M059J (cell line): ENCODE measurements at regions not wholly inside any gene's neighbourhood (a gene's known extent, or its start where the extent isn't known, plus 50 kb on each side); places are given as distances from the start of the nearest gene placed in this dataset.
"Not testable (repeated sequence)": the region's sequence is repeated elsewhere in the genome, so short reads cannot be mapped to it uniquely, and the experiment has no call there.

Source experiments
- DNase-seq: peaks from one replicate; pipeline ENCODE4 v3.0.0-alpha.2; 2012; ENCODE audit warnings: low read depth

DNA sequence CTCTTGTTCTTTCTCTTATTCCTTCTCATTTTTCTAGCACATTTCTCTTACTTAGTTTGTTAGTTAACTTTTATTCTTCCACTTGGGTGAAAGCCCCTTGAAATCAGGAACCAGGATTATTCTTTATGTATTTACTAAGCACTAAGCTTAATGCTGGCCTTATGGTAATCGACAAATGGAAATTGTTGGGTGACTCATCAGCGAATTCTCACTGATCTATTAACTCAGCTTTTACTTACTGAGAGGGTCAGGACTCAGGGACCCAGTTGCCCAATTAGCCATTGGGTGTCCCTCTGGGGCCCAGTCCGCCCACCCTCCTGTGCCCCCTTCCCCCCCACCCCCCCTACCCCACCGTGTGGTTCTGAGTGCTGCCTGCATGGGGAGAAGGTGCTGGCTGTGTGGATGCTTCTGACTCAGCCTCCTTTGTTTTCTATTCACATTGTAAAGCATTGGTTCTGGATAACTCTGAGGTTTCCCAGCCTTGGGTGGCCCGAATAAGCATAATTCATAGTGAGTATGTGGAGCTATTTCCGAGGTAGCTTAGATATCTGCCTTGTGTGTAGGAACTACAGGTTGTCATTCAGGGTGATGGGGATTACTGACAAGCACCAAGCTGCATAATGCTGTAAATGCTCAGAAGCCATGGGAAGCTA, 240.9 kb downstream of the FGF9 start:
- DNase-seq = no peak

DNA sequence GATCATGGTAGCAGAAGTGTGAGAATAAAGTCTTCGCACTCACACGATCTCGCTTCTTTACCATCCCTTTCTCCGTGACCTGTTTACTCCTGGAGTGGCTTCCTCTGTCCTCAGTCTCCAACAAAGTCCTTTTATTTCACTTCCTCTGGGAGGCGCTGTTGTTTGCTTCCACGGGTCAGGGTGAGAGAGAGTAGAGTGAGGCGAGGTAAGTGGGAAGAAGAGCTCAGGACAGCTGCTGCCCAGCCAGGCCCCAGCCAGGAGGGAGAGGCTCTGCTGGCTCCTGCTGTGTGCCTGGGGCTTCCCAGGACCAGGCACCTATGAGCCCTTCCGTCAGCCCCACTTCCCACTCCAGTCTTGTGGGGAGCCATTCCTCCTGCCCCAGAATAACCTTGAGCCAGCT, 242.1 kb downstream of the FGF9 start:
- DNase-seq = no peak

DNA sequence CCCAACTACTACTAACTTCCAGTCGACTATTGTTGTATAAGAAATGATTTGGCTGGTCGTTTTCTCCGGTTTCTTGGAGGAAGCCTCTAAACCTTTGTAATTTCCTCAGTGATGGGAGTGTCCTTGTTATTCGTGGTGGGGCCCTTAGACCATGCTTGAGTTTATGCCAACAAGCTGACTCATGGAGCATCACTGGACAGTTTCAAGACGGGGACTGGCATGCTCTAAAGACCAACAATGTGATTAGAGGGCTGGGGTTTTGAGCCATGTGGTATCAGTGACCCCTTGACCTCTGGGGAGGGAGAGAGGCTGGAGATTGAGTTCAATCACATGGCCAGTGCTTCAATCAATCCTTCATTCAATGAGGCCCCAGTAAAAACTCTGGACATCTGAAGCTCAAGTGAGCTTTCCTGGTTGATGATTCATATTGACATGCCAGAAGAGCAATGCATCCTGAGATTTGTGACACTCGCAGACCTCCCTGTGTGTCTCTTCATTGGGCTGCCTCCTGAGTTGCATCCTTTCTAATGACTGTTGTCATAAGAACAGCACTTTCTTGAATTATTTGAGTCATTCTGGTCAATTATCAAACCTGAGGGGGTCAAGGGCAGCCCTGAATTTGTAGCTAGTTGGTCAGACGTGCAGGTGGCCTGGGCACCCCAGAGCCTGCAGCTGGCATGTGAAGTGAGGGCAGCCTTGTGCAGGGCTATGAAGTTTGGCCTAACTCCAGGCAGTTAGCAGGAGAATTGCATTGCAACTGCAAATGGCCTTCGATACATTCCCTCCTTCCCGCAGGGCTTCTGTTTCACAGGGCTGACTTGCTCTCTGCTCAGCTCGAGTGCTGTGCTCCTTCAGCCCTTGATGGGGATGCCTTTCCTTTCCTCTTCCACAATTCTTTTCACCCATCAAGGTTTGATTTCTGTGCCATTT, 246.5 kb downstream of the FGF9 start:
- DNase-seq = no peak

DNA sequence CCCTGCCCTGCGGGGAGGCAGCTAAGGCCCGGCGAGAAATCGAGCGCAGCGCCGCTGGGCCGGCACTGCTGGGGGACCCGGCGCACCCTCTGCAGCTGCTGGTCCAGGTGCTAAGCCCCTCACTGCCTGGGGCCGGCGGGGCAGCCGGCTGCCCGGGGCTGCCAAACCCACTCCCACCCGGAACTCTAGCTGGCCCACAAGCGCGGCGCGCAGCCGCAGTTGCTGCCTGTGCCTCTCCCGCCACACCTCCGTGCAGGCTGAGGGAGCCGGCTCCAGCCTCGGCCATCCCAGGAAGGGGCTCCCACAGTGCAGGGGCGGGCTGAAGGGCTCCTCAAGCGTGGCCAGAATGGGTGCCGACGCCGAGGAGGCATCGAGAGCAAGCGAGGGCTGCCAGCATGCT, 249.9 kb downstream of the FGF9 start:
- DNase-seq = not testable (repeated sequence)

DNA sequence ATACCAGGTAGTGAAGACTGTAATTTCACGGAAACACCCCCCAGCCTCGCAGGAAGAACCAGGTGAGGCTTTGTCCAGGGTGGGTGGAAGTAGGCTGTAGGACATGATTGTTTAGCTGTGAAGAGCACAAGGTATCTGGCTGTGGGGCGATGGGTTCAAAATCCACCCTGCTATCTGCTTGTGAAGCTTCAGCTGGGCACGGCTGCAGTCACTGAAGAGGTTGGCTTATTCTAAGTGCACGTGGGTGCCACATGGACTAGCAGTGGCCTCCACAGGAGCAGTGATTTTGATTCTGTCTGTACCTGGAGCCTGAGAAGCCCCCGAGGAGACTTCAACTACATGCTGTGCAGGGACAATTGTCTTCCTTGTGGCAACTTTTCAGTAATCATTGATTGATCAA, 254.1 kb downstream of the FGF9 start:
- DNase-seq = no peak

DNA sequence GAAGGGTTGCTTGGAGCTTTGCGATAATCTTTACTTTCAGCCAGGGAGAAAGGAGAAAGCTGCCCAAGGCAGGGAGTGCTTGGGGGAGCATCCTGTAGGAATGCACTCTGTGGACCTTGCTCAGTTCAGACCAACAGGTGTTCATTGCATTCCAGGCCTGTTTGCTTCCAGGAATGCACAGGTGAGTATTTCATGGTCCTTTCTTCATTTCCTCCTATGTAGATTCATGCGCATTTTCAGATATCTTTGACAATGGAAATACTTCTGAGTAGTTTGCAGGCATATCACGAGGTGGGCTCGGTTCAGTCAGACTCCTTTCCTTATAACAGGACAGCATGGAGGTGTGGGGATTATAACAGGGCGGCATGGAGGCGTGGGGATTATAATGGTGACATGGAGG, 254.8 kb downstream of the FGF9 start:
- DNase-seq = no peak

DNA sequence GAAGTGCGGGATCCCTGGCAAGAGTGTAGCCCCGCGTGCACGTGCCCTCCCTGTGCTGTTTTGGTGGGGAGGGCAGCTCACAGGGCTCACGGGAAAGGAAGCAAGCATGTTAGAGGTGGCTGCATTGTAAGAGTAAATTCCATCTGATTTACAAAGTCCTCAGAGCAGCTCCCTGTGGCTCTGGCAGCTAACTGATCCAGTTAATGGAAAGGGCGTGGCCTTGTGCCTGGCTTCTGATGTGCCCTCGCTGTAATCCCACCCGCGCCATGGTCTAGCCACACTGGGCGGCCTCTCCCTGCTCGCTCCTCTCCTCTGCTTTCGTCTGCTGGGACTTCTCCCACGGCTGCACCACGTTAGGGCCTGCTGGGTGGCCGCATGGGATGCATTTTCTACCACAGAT, 258.5 kb downstream of the FGF9 start:
- no peak for DNase-seq

DNA sequence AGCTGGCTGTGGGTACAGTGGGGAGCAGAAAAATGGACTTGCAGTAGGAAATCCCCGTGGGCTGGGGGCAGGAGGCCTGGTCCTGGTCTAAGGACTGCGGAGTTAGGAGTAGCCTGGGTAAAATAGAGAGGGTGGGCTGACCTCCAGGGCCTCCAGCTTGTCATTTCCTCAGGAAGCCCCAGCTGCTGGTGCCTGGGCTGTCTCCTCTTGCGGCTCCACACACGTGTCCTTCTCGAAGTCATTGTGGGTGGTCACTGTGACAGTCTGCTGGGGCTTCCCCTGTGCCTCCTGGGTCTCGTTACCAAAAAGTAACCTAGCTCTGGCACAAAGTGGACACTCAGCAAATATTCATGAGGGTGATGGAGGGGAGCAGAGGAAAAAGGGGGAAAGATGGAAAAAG, 259.7 kb downstream of the FGF9 start:
- DNase-seq = no peak

DNA sequence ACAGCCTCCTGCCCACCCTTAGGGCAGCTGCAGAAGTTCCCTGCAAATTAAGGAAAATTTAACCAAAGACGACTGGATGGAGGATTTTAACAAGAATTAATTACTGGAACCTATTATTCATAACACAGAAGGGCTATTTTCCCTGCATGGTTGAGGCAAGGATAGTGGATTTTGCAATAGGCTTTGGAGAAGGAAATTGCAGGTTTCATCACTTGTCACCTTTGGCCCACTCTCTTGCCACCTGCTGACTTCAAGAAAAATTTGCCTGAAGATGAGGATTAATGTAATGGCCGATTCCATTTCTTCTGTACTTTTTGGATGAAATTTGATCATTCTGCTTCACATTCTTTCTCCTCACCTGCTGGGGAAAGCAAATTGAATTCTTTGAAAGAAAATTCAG, 261.7 kb downstream of the FGF9 start:
- DNase-seq = no peak

DNA sequence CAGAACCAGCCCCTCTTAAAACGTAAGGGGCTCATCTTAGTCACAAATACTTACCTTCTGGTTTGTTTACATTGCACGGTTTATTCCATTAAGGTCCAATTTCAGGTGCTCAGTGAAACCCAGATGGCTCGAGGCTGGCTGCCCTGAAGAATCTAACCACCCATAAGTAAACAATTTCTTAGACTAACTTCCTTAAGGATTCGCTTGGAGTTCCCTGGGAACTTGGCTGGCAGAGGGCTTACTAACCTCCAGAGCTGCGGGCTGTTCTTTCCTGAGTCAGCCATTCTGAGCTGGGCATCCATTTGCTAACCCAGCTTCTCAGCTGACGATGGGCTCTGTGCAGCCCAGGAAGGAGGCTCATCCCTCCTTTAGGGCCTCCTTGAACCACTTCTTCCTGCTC, 262.1 kb downstream of the FGF9 start:
- DNase-seq = no peak

DNA sequence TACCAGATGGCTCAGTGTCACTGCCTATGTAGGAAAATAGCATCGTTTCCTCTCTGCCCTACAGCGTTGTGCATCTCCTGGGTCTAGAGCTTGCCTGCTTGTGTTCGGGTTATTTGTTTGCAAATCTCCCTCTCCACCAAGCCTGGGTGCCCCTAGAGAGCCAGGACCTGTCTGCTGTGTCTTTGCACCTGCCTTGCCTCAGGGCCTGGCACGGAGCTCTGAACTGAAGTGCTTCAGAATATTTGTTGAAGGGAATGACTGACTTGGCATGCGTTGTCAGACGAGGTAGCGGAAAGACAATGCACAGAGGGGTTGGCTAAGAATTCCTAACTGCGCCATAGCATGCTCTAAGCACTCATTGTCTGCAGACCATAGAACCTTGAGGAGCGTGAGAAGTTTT, 263.4 kb downstream of the FGF9 start:
- no peak for DNase-seq

DNA sequence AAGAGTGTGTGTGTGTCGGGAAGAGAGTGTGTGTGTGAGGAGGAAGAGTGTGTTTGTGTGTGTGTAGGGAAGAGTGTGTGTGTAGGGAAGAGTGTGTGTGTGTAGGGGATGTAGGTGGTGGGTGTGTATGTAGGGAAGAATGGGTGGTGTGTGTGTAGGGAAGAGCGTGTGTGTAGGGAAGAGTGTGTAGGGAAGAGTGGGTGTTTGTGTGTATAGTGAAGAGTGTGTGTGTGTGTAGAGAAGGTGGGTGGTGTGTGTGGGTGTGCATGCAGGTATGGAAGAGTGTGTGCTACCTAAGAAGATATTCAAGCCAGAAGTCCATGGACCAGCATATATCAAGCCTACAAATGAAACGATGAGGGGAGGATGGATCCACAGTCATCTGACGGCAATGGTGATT, 265.8 kb downstream of the FGF9 start:
- no peak for DNase-seq

DNA sequence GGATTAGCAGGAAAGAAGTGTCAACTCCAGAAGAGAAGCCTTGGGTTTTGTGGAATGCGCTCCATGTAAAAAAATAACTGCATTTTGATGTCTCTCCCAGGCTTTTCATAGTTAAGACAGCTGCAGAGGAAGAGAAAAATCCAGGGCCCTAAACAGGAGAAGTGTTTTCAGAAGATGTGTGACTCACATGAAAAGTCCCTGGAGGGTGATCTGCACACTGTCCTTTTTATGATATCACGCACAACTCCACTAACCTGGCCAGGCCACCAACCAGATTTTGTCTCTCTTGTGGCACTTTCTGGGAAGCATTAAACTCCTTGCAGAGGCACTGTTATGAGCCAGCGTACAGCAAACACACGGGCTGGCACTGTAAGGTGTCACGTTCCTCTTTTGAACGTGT, 267.3 kb downstream of the FGF9 start:
- no peak for DNase-seq

DNA sequence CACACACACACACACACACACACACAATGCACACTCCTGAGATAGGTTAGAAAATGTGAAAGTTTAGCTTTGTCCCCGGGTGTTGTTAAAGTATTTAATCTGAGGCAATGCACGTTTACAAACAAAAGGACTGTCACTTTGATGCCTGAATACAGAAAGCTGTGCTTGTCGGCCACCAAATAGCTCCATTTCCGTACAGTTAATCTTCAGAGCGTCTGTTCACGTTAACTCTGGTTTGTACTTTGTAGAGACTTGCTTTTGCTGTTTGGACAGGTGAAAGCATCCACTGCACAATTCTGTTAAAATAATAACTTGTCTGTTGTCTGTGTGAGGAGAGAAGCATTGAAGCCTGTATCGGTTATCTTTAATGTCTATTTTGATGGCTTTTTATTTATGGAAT, 267.8 kb downstream of the FGF9 start:
- no peak for DNase-seq

DNA sequence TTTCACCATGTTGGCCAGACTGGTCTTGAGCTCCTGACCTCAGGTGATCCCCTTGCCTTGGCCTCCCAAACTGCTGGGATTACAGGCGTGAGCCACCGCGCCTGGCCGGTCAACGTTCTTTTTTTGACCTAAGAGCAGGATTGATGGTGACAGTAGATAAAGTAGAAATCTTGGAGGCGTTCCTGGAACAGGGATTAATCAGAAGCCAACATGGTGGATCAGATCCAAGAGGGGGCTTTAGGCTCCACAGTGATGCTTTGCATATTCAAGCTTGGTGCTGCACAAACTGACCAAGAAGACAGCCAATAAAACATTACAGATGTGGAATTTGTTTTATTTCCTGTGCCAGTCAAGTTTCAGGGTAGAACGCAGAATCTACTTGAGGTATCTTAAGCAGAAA, 271.2 kb downstream of the FGF9 start:
- DNase-seq = no peak

DNA sequence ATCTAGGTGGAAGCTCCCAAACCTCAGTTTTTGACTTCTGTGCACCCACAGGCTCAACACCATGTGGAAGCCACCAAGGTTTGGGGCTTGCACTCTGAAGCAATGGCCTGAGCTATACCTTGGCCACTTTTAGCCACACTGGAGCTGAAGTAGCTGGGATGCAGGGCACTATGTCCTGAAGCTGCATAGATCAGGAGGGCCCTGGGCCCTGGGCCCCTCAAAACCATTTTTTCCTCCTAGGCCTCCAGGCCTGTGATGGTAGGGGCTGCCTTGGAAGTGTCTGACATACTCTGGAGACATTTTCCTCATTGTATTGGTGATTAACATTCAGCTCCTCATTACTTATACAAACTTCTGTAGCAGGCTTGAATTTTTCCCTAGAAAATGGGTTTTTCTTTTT, 273.7 kb downstream of the FGF9 start:
- no peak for DNase-seq

DNA sequence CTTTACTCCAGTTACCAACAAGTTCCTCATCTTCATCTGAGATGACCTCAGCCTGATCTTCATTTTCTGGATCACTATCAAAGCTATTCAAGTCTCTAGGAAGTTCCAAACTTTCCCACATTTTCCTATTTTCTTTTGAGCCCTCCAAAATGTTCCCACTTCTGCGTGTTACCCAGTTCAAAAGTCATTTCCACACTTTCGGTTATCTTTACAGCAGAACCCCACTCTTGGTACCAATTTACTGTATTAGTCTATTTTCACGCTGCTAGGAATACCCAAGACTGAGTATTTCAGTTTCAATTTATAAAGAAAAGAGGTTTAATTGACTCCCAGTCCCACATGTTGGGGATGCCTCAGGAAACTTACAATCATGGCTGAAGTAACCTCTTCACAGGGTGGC, 274.3 kb downstream of the FGF9 start:
- DNase-seq = no peak

DNA sequence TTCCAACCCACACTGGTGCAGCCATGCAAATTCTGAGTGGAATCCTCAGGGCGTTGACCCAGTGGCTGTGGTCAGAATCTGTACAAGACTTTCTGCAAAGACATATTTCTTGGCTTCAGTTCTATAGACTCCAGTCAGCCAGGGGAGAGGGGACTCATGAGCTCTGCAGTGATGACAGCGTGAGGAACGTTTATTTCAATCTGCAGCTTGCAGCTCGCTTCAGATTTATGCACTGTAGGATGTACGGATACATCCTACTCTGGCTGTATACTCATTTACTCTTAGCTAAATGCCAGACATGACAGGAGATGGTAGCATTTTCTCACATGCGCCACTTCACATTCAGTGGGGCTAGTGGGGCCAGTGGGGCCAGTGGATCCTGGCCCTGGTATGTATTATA, 276.1 kb downstream of the FGF9 start:
- DNase-seq = no peak

DNA sequence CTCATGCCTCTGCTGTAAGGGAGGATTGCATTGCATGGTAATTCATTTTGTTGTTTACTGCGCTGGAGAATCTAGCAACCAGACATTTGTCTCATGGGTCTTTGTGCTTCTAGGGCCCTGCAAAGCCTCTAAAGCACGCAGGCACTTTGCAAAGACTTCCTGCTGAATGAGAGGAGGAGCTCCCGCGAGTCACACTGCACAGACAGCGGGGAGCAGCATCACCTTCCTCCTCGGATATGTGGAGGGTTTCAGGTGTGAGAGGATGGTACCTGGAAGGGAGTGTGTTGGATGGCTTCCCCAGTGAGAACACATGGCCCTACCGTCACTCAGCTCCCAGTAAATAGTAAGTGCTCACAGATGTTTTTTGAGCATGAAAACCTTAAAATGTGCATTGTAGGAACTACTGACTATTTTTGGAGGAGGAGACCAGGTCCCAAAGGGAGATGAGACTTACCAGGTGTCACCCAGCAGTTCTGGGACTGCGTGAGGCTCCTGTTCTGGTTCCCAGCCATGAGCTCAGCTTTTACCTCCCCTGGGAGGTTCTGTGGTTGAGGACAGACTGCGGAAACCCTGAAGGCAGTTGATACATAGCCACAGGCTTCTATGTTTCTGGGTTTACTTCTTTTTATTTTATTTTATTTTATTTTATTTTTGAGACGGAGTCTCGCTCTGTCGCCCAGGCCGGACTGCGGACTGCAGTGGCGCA, 278.0 kb downstream of the FGF9 start:
- DNase-seq = no peak

DNA sequence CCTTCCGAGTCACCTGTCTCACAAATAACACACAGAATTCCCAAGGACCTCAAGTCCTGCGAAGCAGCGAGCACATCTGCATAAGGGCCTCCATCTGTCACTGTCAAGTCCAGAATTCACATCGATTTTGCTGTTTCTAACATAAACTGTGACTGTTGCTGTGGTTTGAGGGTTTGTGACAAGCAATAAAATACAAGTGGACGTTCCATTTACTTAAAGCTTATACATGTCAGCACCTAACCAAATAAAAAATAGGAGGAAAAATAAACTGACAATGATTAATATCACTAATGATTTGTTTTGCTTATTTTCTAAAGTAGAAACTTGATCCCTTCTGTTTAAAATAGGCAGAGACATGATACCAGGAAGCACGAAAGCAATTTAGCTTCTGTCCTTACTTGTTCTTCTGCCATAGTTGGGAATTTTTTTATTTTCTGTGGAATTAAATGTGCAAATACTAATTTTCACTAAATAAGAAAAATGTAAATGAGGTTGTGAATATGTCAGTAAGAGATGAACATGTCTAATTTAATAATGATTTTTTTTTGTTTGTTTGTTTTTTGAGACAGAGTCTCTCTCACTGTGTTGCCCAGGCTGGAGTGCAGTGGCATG, 279.1 kb downstream of the FGF9 start:
- peak; percentile 3 for DNase-seq

DNA sequence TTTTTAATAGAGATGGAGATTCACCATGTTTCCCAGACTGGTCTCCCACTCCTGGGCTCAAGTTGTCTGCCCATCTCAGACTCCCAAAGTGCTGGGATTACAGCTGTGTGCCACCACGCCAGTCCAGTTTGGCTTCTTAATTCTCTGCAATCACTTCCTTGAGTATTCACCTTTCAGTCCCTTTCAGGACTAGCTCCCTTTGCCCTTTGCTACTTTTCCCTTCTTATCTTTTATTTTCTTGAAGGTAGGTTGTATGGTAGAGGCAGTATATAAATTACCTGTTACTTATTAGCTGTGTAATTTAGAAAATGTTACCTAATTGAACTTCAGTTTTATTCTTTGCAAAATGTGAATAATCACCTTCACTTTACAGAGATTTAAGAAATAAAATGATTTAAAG, 285.8 kb downstream of the FGF9 start:
- DNase-seq = no peak

DNA sequence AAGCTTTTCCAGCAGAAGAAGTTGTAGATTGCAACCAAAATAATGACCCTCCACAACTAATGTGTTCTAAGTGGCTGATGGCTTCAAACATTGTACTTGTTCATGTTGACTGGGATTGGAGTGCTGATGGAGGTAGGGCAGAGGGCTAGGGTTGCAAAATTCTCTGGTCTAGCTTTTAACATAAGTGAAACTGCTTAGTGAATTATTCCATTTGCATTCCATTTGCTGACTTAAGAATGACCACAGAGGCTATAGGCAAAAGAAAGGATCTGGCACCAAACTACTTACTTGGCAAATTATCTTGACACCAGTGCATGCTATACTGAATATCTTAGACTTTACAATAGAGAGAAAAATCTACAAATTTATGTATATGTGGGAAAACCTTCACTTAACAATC, 287.0 kb downstream of the FGF9 start:
- no peak for DNase-seq
